ENCODE measurements at regions not wholly inside any gene's neighbourhood (a gene's known extent, or its start where the extent isn't known, plus 50 kb on each side); places are given as distances from the start of the nearest gene placed in this dataset.
A peak's percentile ranks its signal among the peaks of the same experiment; 100 is the strongest.

DNA sequence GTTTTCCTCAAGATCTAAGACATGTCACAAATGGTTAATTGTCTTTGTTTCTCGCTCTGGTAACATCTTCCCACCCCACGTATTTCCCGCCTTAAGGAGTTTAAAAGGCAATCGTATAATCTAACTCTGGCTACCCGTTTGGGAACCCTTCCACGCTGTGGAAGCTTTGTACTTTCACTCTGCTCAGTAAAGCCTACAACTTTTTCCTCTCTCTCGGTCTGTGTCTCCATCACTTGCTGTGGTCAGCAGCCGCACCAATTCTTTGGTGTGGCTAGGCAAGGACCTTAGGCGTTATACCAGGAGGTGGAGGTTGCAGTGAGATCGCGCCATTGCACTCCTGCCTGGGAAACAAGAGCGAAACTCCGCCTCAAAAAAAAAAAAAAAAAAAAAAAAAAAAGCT lies 1430.1 kb downstream of the LRRC4C start:
- peak; percentile 7 for DNase-seq (ENCODE audit: low read depth)
- H3K4me3 ChIP-seq (ENCODE audit: low read depth, low read length): peak overlapping the region; percentile 36
- TF ChIP-seq, protein P1, sequence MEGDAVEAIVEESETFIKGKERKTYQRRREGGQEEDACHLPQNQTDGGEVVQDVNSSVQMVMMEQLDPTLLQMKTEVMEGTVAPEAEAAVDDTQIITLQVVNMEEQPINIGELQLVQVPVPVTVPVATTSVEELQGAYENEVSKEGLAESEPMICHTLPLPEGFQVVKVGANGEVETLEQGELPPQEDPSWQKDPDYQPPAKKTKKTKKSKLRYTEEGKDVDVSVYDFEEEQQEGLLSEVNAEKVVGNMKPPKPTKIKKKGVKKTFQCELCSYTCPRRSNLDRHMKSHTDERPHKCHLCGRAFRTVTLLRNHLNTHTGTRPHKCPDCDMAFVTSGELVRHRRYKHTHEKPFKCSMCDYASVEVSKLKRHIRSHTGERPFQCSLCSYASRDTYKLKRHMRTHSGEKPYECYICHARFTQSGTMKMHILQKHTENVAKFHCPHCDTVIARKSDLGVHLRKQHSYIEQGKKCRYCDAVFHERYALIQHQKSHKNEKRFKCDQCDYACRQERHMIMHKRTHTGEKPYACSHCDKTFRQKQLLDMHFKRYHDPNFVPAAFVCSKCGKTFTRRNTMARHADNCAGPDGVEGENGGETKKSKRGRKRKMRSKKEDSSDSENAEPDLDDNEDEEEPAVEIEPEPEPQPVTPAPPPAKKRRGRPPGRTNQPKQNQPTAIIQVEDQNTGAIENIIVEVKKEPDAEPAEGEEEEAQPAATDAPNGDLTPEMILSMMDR (IDR thresholded peaks at IDR 0.05; ENCODE audit: control insufficient read depth, extremely low read depth, insufficient read depth): no peak

DNA sequence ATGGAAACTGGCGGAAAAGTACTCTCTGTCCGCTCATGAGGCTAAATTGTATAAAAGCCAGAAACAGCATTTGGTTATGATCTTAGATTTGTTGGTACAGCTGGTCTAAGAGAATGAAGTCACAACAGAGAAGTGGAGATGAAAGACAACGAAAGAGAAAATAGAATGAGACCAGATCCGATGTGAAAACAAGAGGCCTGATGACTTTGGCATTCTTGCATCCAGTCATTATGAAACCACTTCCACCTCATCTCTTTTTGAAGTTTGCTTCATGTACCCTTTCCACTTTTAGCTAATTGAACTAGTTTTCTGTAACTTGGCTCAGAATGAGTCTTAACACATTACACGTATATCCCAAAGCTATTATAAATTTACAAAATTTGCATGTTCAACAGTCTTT lies 1431.7 kb downstream of the LRRC4C start:
- TF ChIP-seq, protein P1 (IDR thresholded peaks at IDR 0.05; ENCODE audit: control insufficient read depth, extremely low read depth, insufficient read depth): no peak
- no peak for DNase-seq (ENCODE audit: low read depth)
- H3K4me3 ChIP-seq (ENCODE audit: low read depth, low read length): no peak overlapping the region

DNA sequence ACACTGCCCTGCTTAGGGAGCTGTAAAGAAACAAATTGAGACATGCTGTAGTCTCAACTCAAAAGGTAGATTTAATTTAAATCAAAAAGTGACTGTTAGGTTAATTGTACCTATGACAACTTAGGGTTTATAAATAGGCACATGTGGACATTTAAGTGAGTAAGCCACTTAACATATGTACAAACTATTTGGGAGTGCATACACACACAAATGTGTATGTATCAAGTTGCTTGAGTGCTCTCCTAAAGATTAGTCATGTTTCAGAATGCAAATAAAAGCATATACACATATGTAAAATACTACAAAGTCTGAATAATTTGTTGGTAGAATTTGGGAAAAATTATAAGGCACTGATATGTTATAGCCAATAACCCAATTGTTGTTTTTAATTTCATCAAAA lies 1435.7 kb downstream of the LRRC4C start:
- no peak overlapping the region for H3K4me3 ChIP-seq (ENCODE audit: low read depth, low read length)
- DNase-seq (ENCODE audit: low read depth): no peak
- TF ChIP-seq, protein P1 (IDR thresholded peaks at IDR 0.05; ENCODE audit: control insufficient read depth, extremely low read depth, insufficient read depth): no peak

DNA sequence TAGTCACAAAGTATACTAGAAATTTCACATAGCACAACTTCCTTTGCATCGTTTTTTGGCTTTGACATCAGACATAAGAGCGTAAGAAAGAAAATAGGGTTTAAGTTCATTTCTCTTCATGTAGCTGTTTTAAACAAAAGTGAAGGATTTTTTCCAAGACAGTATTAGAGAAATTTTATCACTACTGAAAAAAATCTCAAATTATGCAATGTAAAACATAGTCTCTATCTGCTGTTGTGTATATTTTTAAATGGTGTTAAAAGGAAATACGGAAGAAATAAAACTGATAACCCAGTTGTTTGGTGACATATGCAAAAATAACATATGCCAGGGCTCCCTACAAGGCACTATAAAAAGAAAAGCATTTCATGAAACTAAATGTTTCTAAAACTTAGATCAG lies 1449.4 kb downstream of the LRRC4C start:
- no peak for DNase-seq (ENCODE audit: low read depth)
- TF ChIP-seq, protein P1 (IDR thresholded peaks at IDR 0.05; ENCODE audit: control insufficient read depth, extremely low read depth, insufficient read depth): no peak
- H3K4me3 ChIP-seq (ENCODE audit: low read depth, low read length): no peak overlapping the region

DNA sequence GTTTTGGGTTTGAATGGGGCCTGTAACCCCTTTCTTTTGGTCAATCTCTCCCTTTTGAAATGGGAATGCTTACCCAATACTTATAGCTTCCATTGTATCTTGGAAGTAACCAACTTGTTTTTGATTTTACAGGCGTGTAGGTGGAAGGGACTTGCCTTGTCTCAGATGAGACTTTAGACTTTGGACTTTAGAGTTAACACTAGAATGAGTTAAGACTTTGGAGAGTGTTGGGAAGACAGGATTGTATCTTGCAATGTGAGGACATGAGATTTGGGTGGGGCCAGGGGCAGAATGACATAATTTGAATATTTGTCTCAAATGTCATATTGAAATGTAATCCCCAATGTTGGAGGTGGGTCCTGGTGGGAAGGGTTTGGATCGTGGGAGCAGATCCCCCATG lies 1466.9 kb downstream of the LRRC4C start:
- TF ChIP-seq, protein P1 (IDR thresholded peaks at IDR 0.05; ENCODE audit: control insufficient read depth, extremely low read depth, insufficient read depth): no peak
- no peak overlapping the region for H3K4me3 ChIP-seq (ENCODE audit: low read depth, low read length)
- DNase-seq (ENCODE audit: low read depth): no peak

DNA sequence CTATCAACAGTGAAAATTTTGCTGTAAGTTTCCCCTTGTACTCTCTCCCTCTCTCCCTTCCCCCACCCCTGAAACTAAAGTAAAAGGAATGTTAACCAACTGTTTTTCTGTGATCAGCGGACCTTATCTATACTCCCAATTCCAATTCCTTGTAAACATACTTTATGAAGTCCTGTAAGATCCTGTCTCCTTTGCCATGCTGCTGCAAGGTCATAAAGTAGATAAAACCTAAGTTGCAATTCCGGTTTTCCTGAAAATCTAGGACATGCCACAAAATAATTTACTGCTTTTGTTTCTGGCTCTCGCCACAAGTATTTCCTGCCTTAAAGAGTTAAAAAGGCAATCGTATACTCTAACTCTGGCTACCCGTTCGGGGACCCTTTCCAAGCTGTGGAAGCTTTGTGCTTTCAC lies 1469.0 kb downstream of the LRRC4C start:
- 0 out of 2 replicates have a peak overlapping the region, but pooled peaks have one; percentile 15 for H3K4me3 ChIP-seq (ENCODE audit: low read depth, low read length)
- TF ChIP-seq, protein P1 (IDR thresholded peaks at IDR 0.05; ENCODE audit: control insufficient read depth, extremely low read depth, insufficient read depth): no peak
- DNase-seq (ENCODE audit: low read depth): peak; percentile 22

DNA sequence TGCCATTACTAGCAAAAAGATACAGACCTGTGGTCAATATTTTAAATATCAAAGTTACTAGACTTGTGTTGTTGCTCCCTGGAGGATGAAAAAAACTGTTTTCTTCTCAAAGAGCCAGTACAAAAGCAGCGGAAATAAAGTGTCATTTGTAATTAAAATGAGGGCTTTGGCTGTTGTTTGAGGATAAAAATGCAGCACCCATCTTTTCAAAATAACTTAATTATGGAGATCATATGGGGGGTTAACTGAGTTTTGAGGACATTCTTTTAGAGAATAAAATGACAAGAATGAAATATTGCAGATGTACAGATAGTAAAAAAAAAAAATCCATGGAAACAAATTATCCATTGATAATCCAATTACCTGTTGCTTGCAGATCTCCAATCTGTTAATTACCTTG lies 1484.4 kb downstream of the LRRC4C start:
- no peak for DNase-seq (ENCODE audit: low read depth)
- H3K4me3 ChIP-seq (ENCODE audit: low read depth, low read length): no peak overlapping the region
- TF ChIP-seq, protein P1 (IDR thresholded peaks at IDR 0.05; ENCODE audit: control insufficient read depth, extremely low read depth, insufficient read depth): no peak
